HPDE6-E6E7 (cell line): ENCODE measurements at regions not wholly inside any gene's neighbourhood (a gene's known extent, or its start where the extent isn't known, plus 50 kb on each side); places are given as distances from the start of the nearest gene placed in this dataset.
A peak's percentile ranks its signal among the peaks of the same experiment; 100 is the strongest.
"Not testable (repeated sequence)": the region's sequence is repeated elsewhere in the genome, so short reads cannot be mapped to it uniquely, and the experiment has no call there.

Experiments
- DNase-seq: peaks from one replicate; pipeline ENCODE4 v3.0.0; 2011; ENCODE audit warnings: missing footprints; ENCODE audit errors: extremely low spot score

DNA sequence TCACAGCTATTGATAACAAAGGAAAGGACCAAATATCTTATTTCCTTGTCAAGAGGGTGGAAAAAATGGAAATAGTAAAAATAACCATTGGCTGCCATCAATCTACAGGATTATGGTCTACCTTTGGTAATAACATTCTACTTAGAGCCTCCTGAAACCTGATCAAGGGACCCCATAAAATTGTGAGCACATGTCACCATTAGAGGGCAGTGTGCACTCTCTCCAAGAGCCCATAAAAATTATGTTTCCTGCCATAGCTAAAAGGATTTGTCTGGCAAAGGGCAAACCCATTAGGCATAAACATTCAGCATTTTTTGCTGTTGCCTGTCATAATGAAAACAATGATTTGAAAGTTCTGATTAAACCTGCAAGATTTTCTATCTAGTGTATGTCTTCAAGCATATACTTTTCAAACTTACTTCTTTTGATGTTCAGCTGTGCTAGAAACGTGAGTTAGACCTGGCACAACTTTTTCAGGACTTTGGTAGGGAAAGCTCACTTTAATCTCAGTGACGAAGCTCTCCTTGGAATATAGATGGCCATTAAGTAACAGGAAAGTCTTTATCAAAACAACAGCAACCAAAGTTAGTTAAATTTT lies 120.7 kb upstream of the ZFP64 start:
- peak; percentile 79 for DNase-seq

- no peak for DNase-seq
Measured at GRCh38 chr20:52311209-52311794, 119.7 kb upstream of the ZFP64 start.

GRCh38 chr20:52309181-52309580 lies 117.6 kb upstream of the ZFP64 start:
- DNase-seq, result no peak

DNA sequence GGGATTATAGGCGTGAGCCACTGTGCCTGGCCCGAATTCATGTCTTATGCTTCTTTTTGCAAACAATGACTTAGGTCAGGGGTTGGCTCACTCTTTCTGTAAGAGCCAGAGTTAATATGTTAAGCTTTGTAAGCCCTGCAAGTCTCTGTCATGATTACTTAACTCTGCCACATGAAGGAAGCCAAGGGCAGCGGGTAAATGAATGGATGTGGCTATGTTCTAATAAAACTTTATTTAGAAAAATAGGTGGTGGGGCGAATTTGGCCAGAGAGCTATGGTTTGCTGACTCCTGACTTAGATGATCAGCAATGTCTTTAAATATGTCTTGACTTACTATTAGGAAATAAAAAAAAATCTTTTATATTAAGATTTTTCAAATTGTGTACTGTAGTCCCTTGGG lies 114.9 kb upstream of the ZFP64 start:
- no peak for DNase-seq

DNA sequence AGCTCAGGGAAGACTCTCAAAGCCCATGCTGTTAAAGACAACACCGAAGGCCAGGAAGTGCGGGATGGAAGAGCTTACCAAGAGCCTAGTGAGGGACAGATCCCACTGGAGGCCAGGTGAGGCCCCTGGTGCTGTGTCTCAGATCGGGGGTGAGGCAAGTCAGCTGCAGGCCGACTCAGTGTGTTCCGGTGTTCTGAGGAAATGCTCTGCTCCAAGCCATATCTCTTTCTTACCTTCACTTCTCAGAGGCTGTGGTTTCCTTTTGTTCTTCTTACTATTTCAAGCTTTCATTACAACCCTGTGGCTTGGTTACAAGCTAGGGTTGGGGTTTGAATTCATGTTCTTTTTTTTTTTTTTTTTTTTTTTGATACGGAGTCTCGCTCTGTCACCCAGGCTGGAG lies 114.3 kb upstream of the ZFP64 start:
- no peak for DNase-seq

DNA sequence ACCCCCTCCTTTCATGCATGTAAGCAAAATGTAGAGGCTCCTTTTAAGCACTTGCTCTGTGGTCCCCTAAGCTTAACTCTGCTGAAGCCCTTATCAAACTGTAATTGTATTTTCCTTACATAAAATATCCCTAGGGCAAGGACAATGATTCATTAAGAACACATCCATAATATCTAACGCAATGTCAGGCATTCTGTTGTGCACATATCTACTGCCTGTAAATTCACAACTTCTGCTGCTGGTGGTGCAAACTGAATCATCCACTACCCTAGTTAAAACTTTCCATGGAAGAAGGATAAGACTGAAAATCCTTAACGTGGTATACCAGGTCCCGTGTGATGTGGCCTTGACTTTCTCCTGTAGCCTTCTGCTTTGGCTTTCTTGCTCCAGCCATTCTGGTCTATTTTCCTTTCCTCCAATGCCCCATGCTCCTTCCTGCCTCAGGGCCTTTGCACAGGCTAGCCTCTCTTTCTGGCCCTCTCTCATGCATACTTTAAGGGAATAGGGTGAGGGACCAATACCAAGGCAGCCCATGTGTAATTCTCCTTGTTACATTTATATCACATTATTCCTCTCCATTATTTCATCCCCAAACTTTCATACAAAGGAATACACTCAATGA lies 113.6 kb upstream of the ZFP64 start:
- no peak for DNase-seq

DNA sequence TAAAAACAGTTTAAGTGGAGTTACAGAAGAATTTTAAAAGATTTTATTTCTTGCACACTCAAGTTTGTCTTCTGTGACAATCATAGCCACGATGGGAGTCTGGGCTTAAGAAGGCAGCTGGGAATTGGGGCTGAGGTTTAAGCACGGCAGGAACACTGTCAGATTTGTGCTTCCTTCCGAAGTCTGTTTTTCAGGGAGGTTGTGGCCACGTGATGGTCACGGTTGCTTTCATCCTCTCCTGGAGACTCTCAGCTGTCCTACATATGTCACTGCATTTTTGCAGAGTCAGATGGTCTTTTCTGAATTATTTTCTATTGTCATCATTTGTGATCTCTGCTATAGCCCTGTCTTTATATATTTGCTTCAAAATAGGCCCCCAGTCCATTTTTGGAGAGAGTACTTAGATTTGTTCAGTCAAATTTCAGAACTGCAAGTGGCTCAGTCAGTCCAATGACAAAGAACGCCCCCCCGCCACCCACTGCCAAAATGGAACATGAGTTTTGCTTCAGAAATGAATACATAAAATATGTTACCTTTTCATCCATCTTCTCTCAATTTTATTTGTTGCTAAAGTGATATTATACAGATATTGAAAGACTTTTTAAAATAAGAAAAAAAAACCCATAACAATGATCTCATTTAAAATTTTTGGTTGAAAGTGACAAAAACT lies 111.8 kb upstream of the ZFP64 start:
- DNase-seq, result no peak

- DNase-seq, result no peak
Measured at GRCh38 chr20:52302736-52303135, 111.2 kb upstream of the ZFP64 start.

GRCh38 chr20:52302051-52302450 lies 110.5 kb upstream of the ZFP64 start:
- DNase-seq, result not testable (repeated sequence)

DNA sequence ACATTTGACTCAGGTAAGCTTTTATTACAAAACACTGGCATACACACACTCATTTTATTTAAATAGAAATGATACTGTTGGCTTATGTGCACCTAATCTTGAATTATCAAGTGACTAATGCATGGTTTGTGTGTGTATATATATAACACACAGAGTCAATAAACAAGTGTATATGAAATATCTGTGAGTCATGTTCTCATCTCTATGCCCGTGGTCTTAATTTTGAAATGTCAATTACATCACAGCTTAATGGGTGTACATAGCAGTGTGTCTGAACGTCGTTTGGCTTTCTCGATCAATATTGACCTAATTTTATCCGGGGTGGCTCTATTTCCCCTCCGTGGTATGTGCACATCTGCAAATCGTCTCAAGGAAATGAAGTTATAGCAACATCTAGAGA lies 104.0 kb upstream of the ZFP64 start:
- no peak for DNase-seq

- no peak for DNase-seq
Measured at GRCh38 chr20:52294106-52294628, 102.6 kb upstream of the ZFP64 start.

DNA sequence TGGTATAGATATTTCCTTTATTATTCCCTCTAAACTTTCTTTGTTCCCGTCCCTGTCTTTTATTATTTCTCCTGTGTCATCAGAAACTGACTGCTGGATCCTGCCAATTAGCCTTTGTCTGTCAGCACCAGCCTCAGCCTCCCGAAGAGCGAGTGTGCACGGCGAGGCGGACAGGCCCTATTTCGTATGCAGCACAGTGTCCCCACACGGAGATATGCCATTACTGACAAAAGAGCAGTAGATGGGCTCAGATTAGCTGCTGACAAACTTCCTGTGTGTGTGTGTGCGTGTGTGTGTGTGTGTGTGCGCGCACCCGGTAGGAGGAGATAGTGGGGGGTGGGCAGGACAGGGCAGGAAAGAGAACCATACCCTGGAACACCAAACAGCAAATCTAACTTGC lies 99.5 kb upstream of the ZFP64 start:
- DNase-seq, result no peak

GRCh38 chr20:52290569-52290968 lies 99.0 kb upstream of the ZFP64 start:
- no peak for DNase-seq

DNA sequence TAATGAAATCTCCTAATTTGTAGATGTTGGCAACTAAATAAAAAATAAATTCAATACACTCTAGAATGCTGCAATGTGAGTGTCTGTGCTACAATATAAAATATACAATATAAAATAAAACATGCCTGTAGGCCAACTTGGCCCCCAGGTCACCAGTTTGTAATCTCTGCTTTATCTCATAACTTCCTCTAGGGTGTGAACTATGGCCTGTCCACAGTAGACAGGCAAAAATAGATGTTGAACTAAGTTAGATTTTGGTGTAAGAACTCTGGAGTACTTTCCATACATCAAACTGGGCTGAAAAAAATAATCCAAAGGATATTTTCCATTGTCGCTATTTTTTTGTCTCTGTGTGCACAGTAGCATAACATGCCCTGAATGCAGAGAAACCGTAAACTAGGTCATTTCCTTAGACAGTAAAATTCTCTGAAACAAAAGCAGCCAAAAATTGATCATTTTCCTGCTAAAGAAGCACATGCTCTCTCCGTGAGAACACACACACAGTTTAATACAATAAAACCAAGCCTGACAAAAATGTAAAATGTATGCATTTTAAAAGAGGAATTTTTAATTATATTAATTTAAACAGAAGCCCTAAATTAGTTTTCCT lies 98.5 kb upstream of the ZFP64 start:
- DNase-seq, result no peak

GRCh38 chr20:52280407-52280806 lies 88.8 kb upstream of the ZFP64 start:
- DNase-seq, result no peak

DNA sequence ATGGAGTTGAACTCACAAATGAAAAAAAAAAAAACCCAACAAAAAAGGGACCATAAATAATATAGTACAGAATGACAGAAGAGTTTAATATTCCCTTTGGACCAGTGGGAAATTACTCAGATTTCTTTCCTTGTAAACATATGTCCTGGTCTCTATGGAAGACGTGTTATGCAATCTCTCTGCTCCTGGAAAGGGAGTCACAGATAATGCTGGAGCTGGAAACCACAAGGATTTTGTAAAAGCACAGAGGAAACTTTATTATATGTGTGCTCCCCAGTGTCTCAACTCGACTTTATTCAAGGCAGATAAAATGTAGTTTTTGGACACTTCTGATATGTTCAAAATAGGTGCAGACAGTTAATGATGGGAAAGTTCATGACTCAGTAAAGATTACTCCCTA lies 88.1 kb upstream of the ZFP64 start:
- DNase-seq, result no peak

DNA sequence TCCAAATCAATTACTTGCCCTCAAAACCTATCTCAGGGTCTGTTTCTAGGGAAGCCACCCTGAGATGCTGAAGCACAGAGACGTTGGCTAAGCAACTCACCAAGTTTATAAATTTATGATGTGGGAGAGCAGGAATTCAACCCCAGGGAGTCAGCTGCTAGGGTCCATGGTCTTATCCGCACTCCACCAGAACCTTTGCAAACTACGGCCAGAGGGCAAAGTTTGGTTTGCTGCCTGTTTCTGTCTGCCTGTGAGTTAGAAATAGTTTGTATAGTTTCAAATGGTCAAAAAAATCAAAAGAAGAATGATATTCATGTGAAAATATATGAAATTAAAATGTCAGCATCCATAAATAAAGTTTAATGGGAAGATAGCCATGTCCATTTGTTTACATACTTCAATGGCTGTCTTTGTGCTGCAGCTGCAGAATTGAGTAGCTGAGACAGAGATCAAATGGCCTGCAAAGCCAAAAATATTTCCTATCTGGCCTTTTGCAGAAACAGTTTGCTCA lies 83.7 kb upstream of the ZFP64 start:
- no peak for DNase-seq

DNA sequence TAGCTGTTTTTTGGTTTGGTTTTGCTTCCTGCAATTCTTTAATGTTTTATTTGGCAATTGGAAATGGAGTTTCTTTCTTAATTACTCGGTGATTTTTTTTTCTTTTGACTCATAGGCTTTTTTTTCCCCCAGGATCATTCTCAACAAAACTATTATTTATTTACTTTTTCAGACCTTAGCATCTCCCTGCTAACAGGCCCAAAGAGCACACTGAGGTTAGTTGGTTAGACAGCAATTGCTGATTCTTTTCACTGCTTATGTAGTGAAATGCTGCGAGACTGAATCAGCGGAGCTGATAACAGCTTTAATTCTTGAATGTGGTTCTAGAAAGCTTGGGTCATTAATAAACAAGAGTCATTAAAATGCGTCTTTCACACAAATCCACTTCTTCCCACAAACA lies 79.1 kb upstream of the ZFP64 start:
- DNase-seq, result no peak

GRCh38 chr20:52270001-52270606 lies 78.5 kb upstream of the ZFP64 start:
- no peak for DNase-seq

DNA sequence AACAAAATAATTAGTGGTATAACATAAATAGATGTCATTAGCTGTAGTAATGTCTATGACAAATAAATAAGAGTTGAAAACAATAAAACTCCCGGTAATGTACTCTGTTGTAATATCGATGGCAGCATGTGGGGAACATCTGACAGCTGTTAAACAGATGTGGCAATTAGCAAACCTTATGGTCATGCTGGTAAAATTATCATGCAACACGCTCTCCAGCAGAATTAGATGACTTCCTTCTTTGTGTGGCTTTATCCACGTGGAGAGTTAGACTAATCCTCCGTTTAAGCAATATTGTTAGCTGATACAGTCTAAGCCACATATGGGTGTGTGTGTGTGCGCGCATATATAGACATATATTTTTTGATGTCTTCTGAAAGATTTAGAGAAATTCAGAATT lies 77.7 kb upstream of the ZFP64 start:
- DNase-seq, result no peak

DNA sequence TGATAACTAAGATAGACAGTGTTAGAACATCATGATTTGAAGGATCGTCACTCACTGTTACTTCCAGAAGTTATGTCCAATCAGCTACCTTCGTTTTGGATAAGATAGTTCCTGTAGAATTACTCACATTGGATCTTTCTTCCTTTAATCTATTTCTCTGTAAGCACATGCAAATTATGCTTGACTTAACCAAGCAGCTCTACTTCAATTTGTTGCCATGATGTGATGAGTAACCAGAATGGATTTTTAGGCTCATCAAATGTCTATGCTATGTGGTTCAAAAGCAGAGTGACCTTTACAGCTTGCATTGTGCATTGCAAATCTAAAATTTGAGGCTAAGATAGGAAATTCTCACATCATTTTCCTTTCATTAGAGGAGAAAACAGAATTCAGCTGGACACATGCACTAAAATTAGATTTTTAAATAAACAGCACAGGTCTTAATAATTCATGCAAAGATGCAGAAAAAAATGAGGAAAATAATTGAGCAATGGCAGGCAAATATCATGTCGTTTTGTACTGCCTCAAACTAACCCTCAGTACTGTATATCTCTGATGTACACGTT lies 76.7 kb upstream of the ZFP64 start:
- no peak for DNase-seq
